DOHH2 (cell line): ENCODE measurements at regions not wholly inside any gene's neighbourhood (a gene's known extent, or its start where the extent isn't known, plus 50 kb on each side); places are given as distances from the start of the nearest gene placed in this dataset.

Source experiments
- H3F3A ChIP-seq: fragments of 200-600 bp; sonication (generic), shearing (Covaris generic); 2 replicates; pipeline ENCODE4 v1.6.0; 2016; ENCODE audit warnings: antibody characterized with exemption, mild to moderate bottlenecking; ENCODE audit not compliant: control insufficient read depth, insufficient read depth
- H3K27ac ChIP-seq: fragments of 200-600 bp; sonication (generic); 2 replicates; pipeline ENCODE4 v1.5.1; 2014; ENCODE audit warnings: low read depth, mild to moderate bottlenecking, low read length, moderate library complexity
- H3K27me3 ChIP-seq: fragments of 200-600 bp; sonication (generic); 2 replicates; pipeline ENCODE4 v1.6.1; 2014; ENCODE audit warnings: mild to moderate bottlenecking, low read length, mixed read lengths; ENCODE audit not compliant: control insufficient read depth
- H3K36me3 ChIP-seq: fragments of 200-600 bp; sonication (generic); 2 replicates; pipeline ENCODE4 v1.6.1; 2014; ENCODE audit warnings: mild to moderate bottlenecking, low read length, moderate library complexity, mixed read lengths; ENCODE audit not compliant: control insufficient read depth
- H3K4me1 ChIP-seq: fragments of 200-600 bp; sonication (generic); 2 replicates; pipeline ENCODE4 v1.6.1; 2014; ENCODE audit warnings: mild to moderate bottlenecking, low read length, mixed read lengths; ENCODE audit not compliant: control insufficient read depth
- H3K4me2 ChIP-seq: fragments of 200-600 bp; sonication (generic); 2 replicates; pipeline ENCODE4 v1.6.0; 2014; ENCODE audit warnings: mild to moderate bottlenecking, low read length, moderate library complexity
- H3K4me3 ChIP-seq: fragments of 200-600 bp; sonication (generic); 2 replicates; pipeline ENCODE4 v1.5.1; 2014; ENCODE audit warnings: mild to moderate bottlenecking, low read length, mixed read lengths
- H3K79me2 ChIP-seq: fragments of 200-600 bp; sonication (generic); 2 replicates; pipeline ENCODE4 v1.6.1; 2014; ENCODE audit warnings: mild to moderate bottlenecking, low read length, mixed read lengths; ENCODE audit not compliant: control insufficient read depth
- H3K9me2 ChIP-seq: fragments of 200-600 bp; sonication (generic); replicated peaks from 2 replicates; pipeline ENCODE4 v1.6.1; 2014; ENCODE audit warnings: mild to moderate bottlenecking, low read length, mixed read lengths; ENCODE audit not compliant: control insufficient read depth
- H3K9me3 ChIP-seq: fragments of 200-600 bp; sonication (generic); 2 replicates; pipeline ENCODE4 v1.6.1; 2014; ENCODE audit warnings: antibody characterized with exemption, low read length, mixed read lengths; ENCODE audit not compliant: control insufficient read depth, insufficient read depth
- H4K20me1 ChIP-seq: fragments of 200-600 bp; sonication (generic); 2 replicates; pipeline ENCODE4 v1.6.0; 2014; ENCODE audit warnings: low read depth, mild to moderate bottlenecking, antibody characterized with exemption, low read length, moderate library complexity; ENCODE audit not compliant: control insufficient read depth, insufficient read depth
- EZH2phosphoT487 ChIP-seq: fragments of 200-600 bp; sonication (generic); IDR thresholded peaks from 2 replicates; pipeline ENCODE4 v1.6.1; 2017; ENCODE audit warnings: borderline replicate concordance, mild to moderate bottlenecking, antibody characterized with exemption, low read length, moderate library complexity, mixed read lengths
- TF ChIP-seq, protein P1 (sequence below): fragments of 200-600 bp; sonication (generic); IDR thresholded peaks from one replicate; pipeline ENCODE4 v1.5.1; 2014; ENCODE audit warnings: antibody characterized with exemption, mild to moderate bottlenecking, low read depth, low read length; ENCODE audit not compliant: poor library complexity, severe bottlenecking

DNA sequence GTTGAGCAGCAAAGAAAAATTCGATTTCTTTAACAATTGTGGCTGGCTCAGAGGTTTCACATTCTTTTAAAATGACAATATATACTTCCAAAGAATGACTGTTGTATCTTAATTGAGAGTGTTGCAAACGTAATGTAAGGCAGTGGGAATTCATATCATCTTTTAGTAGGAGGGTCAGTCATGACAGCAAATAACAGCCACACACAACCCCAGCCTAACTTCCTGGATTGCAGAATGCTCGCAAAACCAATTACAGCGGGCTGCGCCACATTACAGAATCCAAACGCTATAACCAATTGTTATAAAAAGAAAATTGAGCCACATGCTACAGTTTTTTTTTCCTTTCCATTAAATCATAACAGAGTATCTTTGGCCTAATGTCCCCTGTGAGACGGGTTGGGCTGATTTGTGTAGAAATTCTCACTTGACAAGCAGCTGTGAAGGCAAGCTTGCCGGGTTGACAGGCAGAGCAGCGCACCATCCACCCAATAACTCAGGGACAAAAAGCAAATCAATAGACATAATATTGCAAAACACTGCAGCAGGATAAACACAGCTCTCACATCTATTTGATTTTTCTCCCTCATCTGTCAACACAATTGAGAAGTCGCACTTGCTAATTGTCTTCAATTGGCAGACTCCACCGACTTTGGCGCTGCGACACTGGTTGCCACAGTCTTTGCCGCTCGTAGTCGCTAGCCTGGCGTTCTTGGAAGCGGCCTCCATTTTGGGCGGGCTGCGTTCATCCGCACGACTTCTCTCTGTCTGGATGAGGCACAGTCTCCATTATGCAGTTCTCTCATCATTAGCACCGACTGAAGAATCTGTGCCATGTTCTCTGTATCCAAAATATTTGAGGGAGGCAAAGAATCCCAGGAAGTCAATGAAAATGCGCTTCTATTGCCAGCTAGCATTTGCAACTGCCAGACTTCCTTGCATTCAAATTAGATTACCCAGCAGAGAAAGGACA, 95.0 kb upstream of the CCDC68 start:
- TF ChIP-seq EZH2phosphoT487: no peak
- TF ChIP-seq, protein P1, sequence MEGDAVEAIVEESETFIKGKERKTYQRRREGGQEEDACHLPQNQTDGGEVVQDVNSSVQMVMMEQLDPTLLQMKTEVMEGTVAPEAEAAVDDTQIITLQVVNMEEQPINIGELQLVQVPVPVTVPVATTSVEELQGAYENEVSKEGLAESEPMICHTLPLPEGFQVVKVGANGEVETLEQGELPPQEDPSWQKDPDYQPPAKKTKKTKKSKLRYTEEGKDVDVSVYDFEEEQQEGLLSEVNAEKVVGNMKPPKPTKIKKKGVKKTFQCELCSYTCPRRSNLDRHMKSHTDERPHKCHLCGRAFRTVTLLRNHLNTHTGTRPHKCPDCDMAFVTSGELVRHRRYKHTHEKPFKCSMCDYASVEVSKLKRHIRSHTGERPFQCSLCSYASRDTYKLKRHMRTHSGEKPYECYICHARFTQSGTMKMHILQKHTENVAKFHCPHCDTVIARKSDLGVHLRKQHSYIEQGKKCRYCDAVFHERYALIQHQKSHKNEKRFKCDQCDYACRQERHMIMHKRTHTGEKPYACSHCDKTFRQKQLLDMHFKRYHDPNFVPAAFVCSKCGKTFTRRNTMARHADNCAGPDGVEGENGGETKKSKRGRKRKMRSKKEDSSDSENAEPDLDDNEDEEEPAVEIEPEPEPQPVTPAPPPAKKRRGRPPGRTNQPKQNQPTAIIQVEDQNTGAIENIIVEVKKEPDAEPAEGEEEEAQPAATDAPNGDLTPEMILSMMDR: no peak
- Histone ChIP-seq H3K27me3 (no peaks in the 10 kb centered on the region), H4K20me1 (no peaks in the 10 kb centered on the region), H3K9me2 (no peaks in the 10 kb centered on the region), H3K36me3 (no peaks in the 10 kb centered on the region), H3K9me3 (no peaks in the 10 kb centered on the region), H3K4me1 (no peaks in the 10 kb centered on the region), H3K79me2 (no peaks in the 10 kb centered on the region), H3K27ac (no peak overlapping the region), H3K4me2 (no peak overlapping the region), H3F3A (no peaks in the 10 kb centered on the region), H3K4me3 (no peak overlapping the region)

DNA sequence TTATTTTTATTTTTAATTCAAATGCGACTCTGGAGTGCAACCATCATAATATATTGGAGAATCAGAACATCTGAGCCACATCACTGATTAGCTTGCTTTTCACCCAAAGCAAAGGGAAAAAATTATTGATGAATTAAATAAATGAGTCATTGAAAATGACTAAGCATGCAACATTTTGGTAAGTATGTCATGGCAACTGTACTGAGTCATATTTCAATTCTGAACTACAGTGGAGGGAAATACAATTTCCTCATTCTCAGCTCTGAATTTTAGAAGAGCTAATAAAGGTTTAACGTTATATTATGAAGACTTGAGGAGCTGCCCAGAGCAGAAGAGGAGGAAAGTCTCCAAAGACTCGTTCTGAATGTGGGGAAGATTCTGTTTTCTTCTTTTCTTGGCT, 89.6 kb upstream of the CCDC68 start:
- H3K36me3 ChIP-seq: no peaks in the 10 kb centered on the region
- no peaks in the 10 kb centered on the region for H3K4me1 ChIP-seq
- H3F3A ChIP-seq: no peaks in the 10 kb centered on the region
- no peak for TF ChIP-seq EZH2phosphoT487
- TF ChIP-seq, protein P1: no peak
- no peaks in the 10 kb centered on the region for H3K79me2 ChIP-seq
- H3K9me2 ChIP-seq: no peaks in the 10 kb centered on the region
- no peak overlapping the region for H3K4me3 ChIP-seq
- no peaks in the 10 kb centered on the region for H4K20me1 ChIP-seq
- H3K27me3 ChIP-seq: no peaks in the 10 kb centered on the region
- no peak overlapping the region for H3K4me2 ChIP-seq
- H3K9me3 ChIP-seq: no peaks in the 10 kb centered on the region
- H3K27ac ChIP-seq: no peak overlapping the region

DNA sequence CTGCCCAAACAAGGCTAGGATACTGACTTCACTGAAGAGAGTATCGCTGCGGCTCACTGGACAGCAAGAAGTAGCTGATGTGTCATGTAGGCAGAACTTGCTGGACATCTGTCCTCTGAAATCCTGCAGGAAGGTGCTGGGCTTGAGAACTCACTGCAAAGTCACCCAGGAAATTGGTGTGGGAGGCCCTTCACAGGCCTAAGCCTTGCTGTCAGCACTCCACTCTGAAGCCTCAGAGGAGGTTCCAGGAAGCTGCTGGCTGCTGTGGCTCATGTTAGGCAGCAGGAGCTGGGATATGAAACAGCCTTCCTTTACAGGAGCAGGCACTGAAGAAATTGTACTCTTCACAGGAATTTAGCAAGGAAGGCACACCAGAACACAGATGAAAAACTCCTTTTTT, 88.3 kb upstream of the CCDC68 start:
- H3K4me2 ChIP-seq: no peak overlapping the region
- H3K4me3 ChIP-seq: no peak overlapping the region
- H3K4me1 ChIP-seq: no peaks in the 10 kb centered on the region
- no peaks in the 10 kb centered on the region for H3K9me2 ChIP-seq
- H3K79me2 ChIP-seq: no peaks in the 10 kb centered on the region
- H3K27me3 ChIP-seq: no peaks in the 10 kb centered on the region
- no peak overlapping the region for H3K27ac ChIP-seq
- TF ChIP-seq EZH2phosphoT487: no peak
- TF ChIP-seq, protein P1: no peak
- no peaks in the 10 kb centered on the region for H4K20me1 ChIP-seq
- H3K9me3 ChIP-seq: no peaks in the 10 kb centered on the region
- no peaks in the 10 kb centered on the region for H3K36me3 ChIP-seq
- H3F3A ChIP-seq: no peaks in the 10 kb centered on the region
